ENCODE measurements at regions not wholly inside any gene's neighbourhood (a gene's known extent, or its start where the extent isn't known, plus 50 kb on each side); places are given as distances from the start of the nearest gene placed in this dataset.
A peak's percentile ranks its signal among the peaks of the same experiment; 100 is the strongest.

DNA sequence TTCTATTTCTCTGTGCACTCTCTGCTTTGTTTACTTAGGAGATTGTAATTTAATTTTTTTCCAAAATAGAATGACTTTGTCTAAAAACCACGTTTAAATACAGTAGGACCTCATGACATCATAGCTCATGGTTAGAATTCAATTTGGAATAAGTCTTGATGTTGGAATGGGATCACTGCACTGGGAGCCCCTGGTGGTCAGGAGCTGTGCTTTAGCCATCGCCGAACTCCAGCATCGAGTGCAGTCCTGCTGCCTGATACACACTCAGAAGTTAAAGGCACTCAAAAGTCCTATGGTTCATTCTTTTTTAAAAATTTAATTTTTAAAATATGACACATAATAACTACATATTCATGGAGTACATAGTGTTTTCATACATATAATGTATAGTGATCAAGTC lies 75.1 kb downstream of the TEX35 start:
- CTCF ChIA-PET (ENCODE audit: partially characterized antibody): interaction anchor here (0.7 to 4.5 kb wide), 16 partner anchors 9 to 166 kb away, joined by 3 to 28 read pairs (median 6); no protein-coding TSS in a partner anchor
- no peak overlapping the region for H3K56ac ChIP-seq (replicated peaks; ENCODE audit: insufficient read length, low read depth, low read length)
- H3K9me3 ChIP-seq (ENCODE audit: insufficient read depth in 2 of 2, low read depth in 1 of 2, low read length in 1 of 2): peaks cover 0 to 3% of the 10 kb centered on the region in 2 experiments; a peak in 1 of 4 replicates

More for the DNA sequence above, 75.1 kb downstream of the TEX35 start:
- Histone ChIP-seq H4K8ac (ENCODE audit: extremely low read depth, insufficient read depth, low read length) (no peak overlapping the region), H3K23ac (ENCODE audit: insufficient read length) (no peak overlapping the region), H3K14ac (ENCODE audit: insufficient read length) (no peak overlapping the region), H3K27me3 (replicated peaks in 1 of 4; ENCODE audit: control insufficient read depth in 3 of 4, extremely low read depth in 1 of 4, insufficient read depth in 3 of 4, low read length in 3 of 4) (peaks cover 3 to 10% (median 5%) of the 10 kb centered on the region in 4 experiments; a peak in 6 of 7 replicates), H3K9ac (replicated peaks in 1 of 4; ENCODE audit: extremely low read depth in 1 of 4, low read depth in 3 of 4, low read length in 3 of 4) (no peak overlapping the region), H3K79me2 (ENCODE audit: control insufficient read depth in 1 of 2, insufficient read depth in 2 of 2, low read length in 2 of 2) (no peaks in the 10 kb centered on the region), H3K23me2 (ENCODE audit: low read depth, low read length) (no peaks in the 10 kb centered on the region), H3K4me2 (ENCODE audit: insufficient read depth in 1 of 2, low read depth in 2 of 2, low read length in 2 of 2) (no peak overlapping the region), H2AFZ (ENCODE audit: low read length) (no peak overlapping the region), H3K18ac (ENCODE audit: extremely low read depth, low read length) (no peak overlapping the region), H2BK120ac (replicated peaks; ENCODE audit: low read depth, low read length) (no peak overlapping the region), H4K5ac (ENCODE audit: insufficient read length, low read depth, low read length) (no peak overlapping the region), H2BK15ac (ENCODE audit: low read length) (no peak overlapping the region), H2BK20ac (ENCODE audit: low read length) (no peak overlapping the region), H2AK5ac (ENCODE audit: low read depth, low read length) (no peak overlapping the region), H4K20me1 (replicated peaks in 1 of 2; ENCODE audit: control insufficient read depth in 1 of 2, insufficient read depth in 2 of 2, low read length in 2 of 2) (no peaks in the 10 kb centered on the region), H2BK12ac (ENCODE audit: low read depth, low read length) (no peak overlapping the region), H3K79me1 (ENCODE audit: low read depth, low read length) (no peaks in the 10 kb centered on the region), H3K4me3 (ENCODE audit: extremely low read depth in 1 of 4, insufficient read depth in 2 of 4, low read depth in 3 of 4, low read length in 4 of 4) (no peak overlapping the region), H3K27ac (ENCODE audit: low read depth, low read length) (no peak overlapping the region), H3K4me1 (replicated peaks in 1 of 4; ENCODE audit: control insufficient read depth in 3 of 4, insufficient read depth in 4 of 4, low read length in 3 of 4) (no peaks in the 10 kb centered on the region), H3K4ac (replicated peaks; ENCODE audit: insufficient read length, low read depth, low read length) (no peak overlapping the region), H3K36me3 (ENCODE audit: control insufficient read depth in 2 of 4, insufficient read depth in 4 of 4, low read length in 3 of 4) (no peaks in the 10 kb centered on the region), H4K91ac (replicated peaks; ENCODE audit: insufficient read length, low read length) (no peak overlapping the region), H2BK5ac (ENCODE audit: low read depth, low read length) (no peak overlapping the region)
- DNase-seq (ENCODE audit: low read depth in 1 of 2, low spot score in 2 of 2) (no peak), FAIRE-seq (no peak)
- POLR2A ChIA-PET (ENCODE audit: partially characterized antibody): interaction anchor here (0.7 kb wide), 1 partner anchor 10 kb away, joined by 3 read pairs; no protein-coding TSS in a partner anchor
- TF ChIP-seq, protein P1, sequence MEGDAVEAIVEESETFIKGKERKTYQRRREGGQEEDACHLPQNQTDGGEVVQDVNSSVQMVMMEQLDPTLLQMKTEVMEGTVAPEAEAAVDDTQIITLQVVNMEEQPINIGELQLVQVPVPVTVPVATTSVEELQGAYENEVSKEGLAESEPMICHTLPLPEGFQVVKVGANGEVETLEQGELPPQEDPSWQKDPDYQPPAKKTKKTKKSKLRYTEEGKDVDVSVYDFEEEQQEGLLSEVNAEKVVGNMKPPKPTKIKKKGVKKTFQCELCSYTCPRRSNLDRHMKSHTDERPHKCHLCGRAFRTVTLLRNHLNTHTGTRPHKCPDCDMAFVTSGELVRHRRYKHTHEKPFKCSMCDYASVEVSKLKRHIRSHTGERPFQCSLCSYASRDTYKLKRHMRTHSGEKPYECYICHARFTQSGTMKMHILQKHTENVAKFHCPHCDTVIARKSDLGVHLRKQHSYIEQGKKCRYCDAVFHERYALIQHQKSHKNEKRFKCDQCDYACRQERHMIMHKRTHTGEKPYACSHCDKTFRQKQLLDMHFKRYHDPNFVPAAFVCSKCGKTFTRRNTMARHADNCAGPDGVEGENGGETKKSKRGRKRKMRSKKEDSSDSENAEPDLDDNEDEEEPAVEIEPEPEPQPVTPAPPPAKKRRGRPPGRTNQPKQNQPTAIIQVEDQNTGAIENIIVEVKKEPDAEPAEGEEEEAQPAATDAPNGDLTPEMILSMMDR (IDR thresholded peaks at IDR 0.05; ENCODE audit: control extremely low read depth in 1 of 3, insufficient read depth in 1 of 3, low read depth in 1 of 3, low read length in 3 of 3): peak; percentile 8 to 54 (median 35); a peak in 3 of 4 replicates
- no peak for TF ChIP-seq SP4 (IDR thresholded peaks at IDR 0.05; ENCODE audit: low read length)
- TF ChIP-seq RAD21 (IDR thresholded peaks at IDR 0.05 in 1 of 2, conservative IDR thresholded peaks at IDR 0.05 in 1 of 2; ENCODE audit: low read depth in 2 of 2, low read length in 2 of 2): peak in 1 of 2 experiments; percentile 19; a peak in 1 of 4 replicates
- WGBS, 2 experiments (ENCODE audit: extremely low coverage in 1 of 2, insufficient coverage in 1 of 2, insufficient read length in 1 of 2, insufficient replicate concordance in 2 of 2, low coverage in 1 of 2, low lambda C conversion rate in 2 of 2, missing lambda C conversion rate in 1 of 2): 73% methylated on average over 4 of the region's 4 CpGs; no CpG with 5 or more reads in 1 of the 2 experiments
